K562 (cell line): ENCODE measurements at regions not wholly inside any gene's neighbourhood (a gene's known extent, or its start where the extent isn't known, plus 50 kb on each side); places are given as distances from the start of the nearest gene placed in this dataset.

Source experiments
- ATAC-seq: fragments of 200-7000 bp; cut with Tn5 transposase; 3 replicates; pipeline ENCODE4 v1.9.1; 2020; ENCODE audit warnings: moderate library complexity
- BruUV-seq: library from RNA; stranded (reverse); fragments of 400-500 nt; replicated peaks from 2 replicates; lab custom pipeline; 2021; lab: Mats Ljungman, UMichigan
- CTCF ChIA-PET: fragments of 300-600 bp; formaldehyde crosslinking; extraction: SDS; loops from one replicate; lab custom pipeline; 2021; ENCODE audit warnings: low intra/inter-chr PET ratio; lab: Yijun Ruan, JAX
- POLR2A ChIA-PET: fragments of 300-600, 350-650 bp; sonication (Branson Sonifier 250); formaldehyde crosslinking; extraction: SDS; loops from one replicate; lab custom pipeline; 2021; ENCODE audit warnings: antibody characterized with exemption, inconsistent platforms; lab: Yijun Ruan, JAX
- DNase-seq, 4 experiments: peaks; one replicate each; pipeline versions ENCODE4 v3.0.0 to v3.0.0-alpha.2; 2011 to 2018; ENCODE audit warnings: low spot score in 3 of 4, mixed read lengths in 3 of 4; ENCODE audit errors: extremely low read depth in 1 of 4
- FAIRE-seq: peaks from 2 replicates; lab custom pipeline; 2011; peaks lifted over from hg19 to GRCh38; lab: Jason Lieb, UNC
- H2AFZ ChIP-seq: 2 replicates; pipeline ENCODE4 v1.6.0; 2011; ENCODE audit warnings: low read depth, low read length, control low read depth, inconsistent platforms
- H3K27ac ChIP-seq: fragments of 200-600 bp; 3 replicates; pipeline ENCODE4 v1.8.0; 2011; ENCODE audit warnings: low read depth, mild to moderate bottlenecking, control low read depth, inconsistent platforms, low read length, moderate library complexity, mixed read lengths; ENCODE audit errors: extremely low read depth
- H3K27me3 ChIP-seq, 2 experiments: fragments of 300-600 bp in 1 of 2; 2 replicates in 1 of 2; 3 replicates in 1 of 2; pipeline versions ENCODE4 v1.6.0 to v1.8.0; 2011; ENCODE audit warnings: inconsistent platforms in 2 of 2, low read length in 2 of 2, mild to moderate bottlenecking in 1 of 2, mixed read lengths in 1 of 2, moderate library complexity in 1 of 2; ENCODE audit not compliant: control insufficient read depth in 2 of 2, insufficient read depth in 2 of 2
- H3K36me3 ChIP-seq: fragments of 300-600 bp; 3 replicates; pipeline ENCODE4 v1.8.0; 2011; ENCODE audit warnings: mild to moderate bottlenecking, low read length, inconsistent platforms; ENCODE audit not compliant: control insufficient read depth, insufficient read depth
- H3K4me1 ChIP-seq, 2 experiments: fragments of 200-600 bp in 1 of 2; replicated peaks in 1 of 2; 2 replicates in 1 of 2; 3 replicates in 1 of 2; pipeline versions ENCODE4 v1.5.1 to v1.8.0; 2011; ENCODE audit warnings: inconsistent platforms in 2 of 2, low read length in 2 of 2, mild to moderate bottlenecking in 1 of 2, mixed read lengths in 1 of 2, moderate library complexity in 1 of 2; ENCODE audit not compliant: control insufficient read depth in 2 of 2, insufficient read depth in 2 of 2
- H3K4me2 ChIP-seq: 2 replicates; pipeline ENCODE4 v1.6.1; 2011; ENCODE audit warnings: low read length, control low read depth, inconsistent platforms, mixed read lengths; ENCODE audit not compliant: insufficient read depth
- H3K4me3 ChIP-seq: fragments of 200-600 bp; sonication (generic), shearing (Covaris generic); 2 replicates; pipeline ENCODE4 v1.5.1; 2016; ENCODE audit warnings: control low read depth, inconsistent platforms
- H3K79me2 ChIP-seq: fragments of 200-600 bp; 3 replicates; pipeline ENCODE4 v1.8.0; 2011; ENCODE audit warnings: low read length, inconsistent platforms; ENCODE audit not compliant: control insufficient read depth, insufficient read depth
- H3K9ac ChIP-seq, 2 experiments: 2 replicates each; pipeline versions ENCODE4 v1.6.0 to v1.6.1; 2011; ENCODE audit warnings: low read depth in 2 of 2, low read length in 2 of 2, control low read depth in 1 of 2, inconsistent platforms in 1 of 2, mild to moderate bottlenecking in 1 of 2, mixed read lengths in 1 of 2; ENCODE audit not compliant: insufficient read depth in 1 of 2
- H3K9me1 ChIP-seq: one replicate; pipeline ENCODE4 v1.6.0; 2011; ENCODE audit warnings: inconsistent platforms, mild to moderate bottlenecking, low read length, moderate library complexity; ENCODE audit not compliant: control insufficient read depth, insufficient read depth
- H3K9me3 ChIP-seq: replicated peaks from 2 replicates; pipeline ENCODE4 v1.5.1; 2011; ENCODE audit warnings: low read depth, low read length, inconsistent platforms; ENCODE audit not compliant: control insufficient read depth, insufficient read depth
- H4K20me1 ChIP-seq: replicated peaks from 2 replicates; pipeline ENCODE4 v1.6.1; 2011; ENCODE audit warnings: low read length, inconsistent platforms, mixed read lengths; ENCODE audit not compliant: control insufficient read depth, insufficient read depth
- C11orf30 ChIP-seq: fragments of 450-650 bp; IDR thresholded peaks from 2 replicates; pipeline ENCODE4 v1.6.1; 2016; ENCODE audit warnings: low read depth, mild to moderate bottlenecking
- CBFA2T3 ChIP-seq: fragments of 450-650 bp; IDR thresholded peaks from 2 replicates; pipeline ENCODE4 v1.6.1; 2017
- CBFB ChIP-seq: sonication (generic); formaldehyde crosslinking; IDR thresholded peaks from 2 replicates; pipeline ENCODE4 v1.4.0; 2020; ENCODE audit warnings: mild to moderate bottlenecking, missing genetic modification reagents
- CBX8 ChIP-seq: fragments of 200-600 bp; sonication (generic); IDR thresholded peaks from 2 replicates; pipeline ENCODE4 v1.6.1; 2012; ENCODE audit warnings: borderline replicate concordance, mixed run types, low read depth, mild to moderate bottlenecking, moderate library complexity, mixed read lengths, low read length, control low read depth, inconsistent platforms; ENCODE audit not compliant: poor library complexity, severe bottlenecking; ENCODE audit errors: extremely low read depth
- CREM ChIP-seq: IDR thresholded peaks from 2 replicates; pipeline ENCODE4 v1.6.1; 2014; ENCODE audit warnings: antibody characterized with exemption, low read depth
- EHMT2 ChIP-seq: fragments of 450-650 bp; IDR thresholded peaks from 2 replicates; pipeline ENCODE4 v1.6.1; 2018; ENCODE audit warnings: antibody characterized with exemption
- ETV6 ChIP-seq, 3 experiments: fragments of 150-350 bp in 1 of 3; sonication (generic) in 1 of 3; formaldehyde crosslinking in 1 of 3; IDR thresholded peaks; 2 replicates each; pipeline versions ENCODE4 v1.6.1 to v1.8.0; 2014 to 2022; ENCODE audit warnings: borderline replicate concordance in 2 of 3, low read depth in 2 of 3, antibody characterized with exemption in 1 of 3, low read length in 1 of 3, mild to moderate bottlenecking in 1 of 3, missing genetic modification reagents in 1 of 3
- HDAC3 ChIP-seq: fragments of 450-650 bp; IDR thresholded peaks from 2 replicates; pipeline ENCODE4 v1.6.1; 2018; ENCODE audit warnings: borderline replicate concordance, mild to moderate bottlenecking, moderate library complexity; ENCODE audit not compliant: partially characterized antibody
- KLF16 ChIP-seq: IDR thresholded peaks from 2 replicates; pipeline ENCODE4 v1.6.1; 2016; ENCODE audit warnings: antibody characterized with exemption
- LEF1 ChIP-seq: fragments of 450-650 bp; IDR thresholded peaks from 2 replicates; pipeline ENCODE4 v1.6.1; 2016; ENCODE audit warnings: mild to moderate bottlenecking
- MTF1 ChIP-seq: fragments of 250-450 bp; sonication (Bioruptor Pico); IDR thresholded peaks from 2 replicates; pipeline ENCODE4 v1.9.0; 2021; ENCODE audit warnings: moderate library complexity, mild to moderate bottlenecking, inconsistent platforms, borderline replicate concordance
- OTX1 ChIP-seq: fragments of 450-650 bp; formaldehyde crosslinking; IDR thresholded peaks from 2 replicates; pipeline ENCODE4 v1.4.0; 2022; ENCODE audit warnings: mild to moderate bottlenecking
- PRMT5 ChIP-seq: sonication (generic); formaldehyde crosslinking; IDR thresholded peaks from 2 replicates; pipeline ENCODE4 v1.5.0; 2020; ENCODE audit warnings: missing genetic modification reagents
- THRAP3 ChIP-seq: fragments of 450-650 bp; IDR thresholded peaks from 2 replicates; pipeline ENCODE4 v1.6.1; 2016; ENCODE audit warnings: mild to moderate bottlenecking, inconsistent platforms, borderline replicate concordance
- ZBTB1 ChIP-seq: sonication (generic); formaldehyde crosslinking; IDR thresholded peaks from 2 replicates; pipeline ENCODE4 v1.8.1; 2023; ENCODE audit warnings: missing genetic modification reagents, low read depth, mild to moderate bottlenecking, borderline replicate concordance
- ZNF23 ChIP-seq: fragments of 250-450 bp; sonication (Bioruptor Pico); IDR thresholded peaks from 2 replicates; pipeline ENCODE4 v1.4.0; 2020; ENCODE audit warnings: mild to moderate bottlenecking
- ZNF76 ChIP-seq: fragments of 250-450 bp; sonication (Bioruptor Pico); IDR thresholded peaks from 2 replicates; pipeline ENCODE4 v1.4.0; 2020; ENCODE audit warnings: mild to moderate bottlenecking, moderate library complexity, borderline replicate concordance
- WGBS: fragments of 100-300 bp; shearing (Covaris generic); methylation state at CpG from one replicate; pipeline ENCODE4 v1.1.6; 2016; ENCODE audit warnings: low coverage, mixed read lengths; ENCODE audit not compliant: insufficient coverage; ENCODE audit errors: missing lambda C conversion rate; 5-methylcytosine and 5-hydroxymethylcytosine counted together
- in situ Hi-C: fragments of 300-500 bp; cut with MboI; formaldehyde crosslinking; loops from 4 replicates; pipeline ENCODE4 v1.15.0; 2018; ENCODE audit warnings: inconsistent platforms, mixed read lengths
- intact Hi-C: fragments of 100-400 bp; cut with micrococcal nuclease; formaldehyde crosslinking; loops from 2 replicates; pipeline ENCODE4 v1.14.2; 2022
- TF ChIP-seq, protein P1 (sequence below): conservative IDR thresholded peaks from 2 replicates; pipeline ENCODE4 v1.6.1; 2011; ENCODE audit warnings: low read depth, mild to moderate bottlenecking, low read length; ENCODE audit not compliant: control insufficient read depth
- TF ChIP-seq, protein P2 (sequence below): fragments of 250-450 bp; sonication (Bioruptor Pico); IDR thresholded peaks from 2 replicates; pipeline ENCODE4 v1.5.0; 2021
- TF ChIP-seq, protein P3 (sequence below): sonication (generic); formaldehyde crosslinking; IDR thresholded peaks from 2 replicates; pipeline ENCODE4 v1.8.0; 2022; ENCODE audit warnings: mild to moderate bottlenecking, missing genetic modification reagents

DNA sequence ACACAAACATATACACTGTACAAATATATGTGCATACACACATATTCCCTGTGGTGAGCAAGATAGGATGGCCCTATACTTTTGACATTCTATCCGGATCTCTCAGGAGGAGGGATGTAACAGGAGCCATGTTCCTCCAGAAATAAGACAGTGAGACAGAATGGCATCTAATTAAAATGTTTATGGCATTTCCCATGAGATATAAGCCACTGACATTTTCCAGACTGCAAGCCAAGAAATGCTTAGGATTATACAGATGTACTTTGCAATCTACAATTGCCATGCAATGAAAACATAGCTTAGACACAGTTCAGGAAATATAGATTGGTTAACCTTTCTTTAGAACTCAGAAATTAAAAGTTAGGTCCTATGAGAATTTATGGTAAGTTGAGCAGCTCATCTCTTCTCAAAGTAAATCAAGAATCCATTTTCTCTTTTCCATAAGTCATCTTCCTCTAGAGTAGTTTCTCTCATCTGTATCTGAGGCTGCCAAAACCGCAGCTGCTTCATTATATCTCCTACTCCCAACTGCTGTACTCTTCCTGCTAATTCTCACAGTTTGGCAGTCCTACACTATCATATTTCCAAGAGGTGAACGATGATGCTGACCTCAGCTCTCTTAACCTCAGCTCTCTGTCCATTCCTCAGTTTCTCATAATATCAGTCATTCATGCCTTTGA, 1719.1 kb downstream of the MAT2B start:
- H3K9me3 ChIP-seq = no peaks in the 10 kb centered on the region
- no peaks in the 10 kb centered on the region for H3K27me3 ChIP-seq
- no peaks in the 10 kb centered on the region for H3K4me1 ChIP-seq
- H3K4me2 ChIP-seq = no peak overlapping the region
- TF ChIP-seq ZBTB1 (CRISPR knock-in tag) (no peak), MTF1 (CRISPR knock-in tag) (no peak), CBX8 (no peak), CBFA2T3 (no peak), LEF1 (no peak), THRAP3 (no peak), EHMT2 (no peak), ETV6 (IDR thresholded peaks at IDR 0.05; ENCODE audit: borderline replicate concordance in 1 of 2, low read depth in 2 of 2, low read length in 1 of 2) (no peak), ETV6 (CRISPR knock-in tag; IDR thresholded peaks at IDR 0.05; ENCODE audit: borderline replicate concordance) (no peak), ZNF23 (no peak), HDAC3 (no peak), OTX1 (CRISPR knock-in tag) (no peak), PRMT5 (no peak), KLF16 (no peak), CBFB (CRISPR knock-in tag) (no peak), C11orf30 (no peak), ZNF76 (CRISPR knock-in tag) (no peak), CREM (no peak)
- TF ChIP-seq, protein P1, sequence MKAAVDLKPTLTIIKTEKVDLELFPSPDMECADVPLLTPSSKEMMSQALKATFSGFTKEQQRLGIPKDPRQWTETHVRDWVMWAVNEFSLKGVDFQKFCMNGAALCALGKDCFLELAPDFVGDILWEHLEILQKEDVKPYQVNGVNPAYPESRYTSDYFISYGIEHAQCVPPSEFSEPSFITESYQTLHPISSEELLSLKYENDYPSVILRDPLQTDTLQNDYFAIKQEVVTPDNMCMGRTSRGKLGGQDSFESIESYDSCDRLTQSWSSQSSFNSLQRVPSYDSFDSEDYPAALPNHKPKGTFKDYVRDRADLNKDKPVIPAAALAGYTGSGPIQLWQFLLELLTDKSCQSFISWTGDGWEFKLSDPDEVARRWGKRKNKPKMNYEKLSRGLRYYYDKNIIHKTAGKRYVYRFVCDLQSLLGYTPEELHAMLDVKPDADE = no peak
- TF ChIP-seq, protein P2, sequence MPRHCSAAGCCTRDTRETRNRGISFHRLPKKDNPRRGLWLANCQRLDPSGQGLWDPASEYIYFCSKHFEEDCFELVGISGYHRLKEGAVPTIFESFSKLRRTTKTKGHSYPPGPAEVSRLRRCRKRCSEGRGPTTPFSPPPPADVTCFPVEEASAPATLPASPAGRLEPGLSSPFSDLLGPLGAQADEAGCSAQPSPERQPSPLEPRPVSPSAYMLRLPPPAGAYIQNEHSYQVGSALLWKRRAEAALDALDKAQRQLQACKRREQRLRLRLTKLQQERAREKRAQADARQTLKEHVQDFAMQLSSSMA = no peak
- TF ChIP-seq, protein P3, sequence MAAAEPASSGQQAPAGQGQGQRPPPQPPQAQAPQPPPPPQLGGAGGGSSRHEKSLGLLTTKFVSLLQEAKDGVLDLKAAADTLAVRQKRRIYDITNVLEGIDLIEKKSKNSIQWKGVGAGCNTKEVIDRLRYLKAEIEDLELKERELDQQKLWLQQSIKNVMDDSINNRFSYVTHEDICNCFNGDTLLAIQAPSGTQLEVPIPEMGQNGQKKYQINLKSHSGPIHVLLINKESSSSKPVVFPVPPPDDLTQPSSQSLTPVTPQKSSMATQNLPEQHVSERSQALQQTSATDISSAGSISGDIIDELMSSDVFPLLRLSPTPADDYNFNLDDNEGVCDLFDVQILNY (CRISPR knock-in tag) = no peak
- intact Hi-C loops = no loop called here
- 0% methylated on average over 3 of the region's 3 CpGs for WGBS
- ChIA-PET POLR2A (no interaction called here), CTCF (no interaction called here)
- H3K27ac ChIP-seq = no peak overlapping the region
- DNase-seq (no peak), FAIRE-seq (no peak), ATAC-seq (no peak)
- no peak overlapping the region for H3K4me3 ChIP-seq
- no peaks in the 10 kb centered on the region for H3K9me1 ChIP-seq
- BruUV-seq = no TSS peak
- no peaks in the 10 kb centered on the region for H4K20me1 ChIP-seq
- H2AFZ ChIP-seq = no peak overlapping the region
- H3K36me3 ChIP-seq = no peaks in the 10 kb centered on the region
- in situ Hi-C loops = loop anchor here (25.0 kb wide), 1 partner anchor 1662 kb away; no protein-coding TSS in a partner anchor
- H3K79me2 ChIP-seq = no peaks in the 10 kb centered on the region
- H3K9ac ChIP-seq = no peak overlapping the region
